ENCODE measurements at regions not wholly inside any gene's neighbourhood (a gene's known extent, or its start where the extent isn't known, plus 50 kb on each side); places are given as distances from the start of the nearest gene placed in this dataset.

DNA sequence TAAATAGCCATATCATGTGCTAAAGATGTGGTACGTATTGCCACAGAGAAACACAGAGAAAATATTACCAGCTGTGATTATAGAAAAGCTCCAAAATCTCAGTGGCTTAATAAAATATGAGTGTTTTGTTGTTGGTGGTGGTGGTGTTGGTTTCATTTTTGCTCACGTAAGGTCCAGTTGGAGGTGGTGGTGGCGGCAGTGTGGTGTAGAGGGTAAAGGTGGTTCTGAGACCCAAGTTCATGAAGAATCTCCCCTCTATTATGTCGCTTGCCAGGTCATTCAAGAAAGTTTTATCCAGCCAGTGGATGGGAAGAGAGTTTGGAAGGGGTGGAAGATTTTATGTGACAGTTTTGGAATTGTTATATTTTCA lies 217.6 kb upstream of the SAMSN1 start:
- no peaks in the 10 kb centered on the region for H3K9me3 ChIP-seq
- intact Hi-C loops (cut with DNase I; ENCODE audit: low total_unique reads) = no loop called here

DNA sequence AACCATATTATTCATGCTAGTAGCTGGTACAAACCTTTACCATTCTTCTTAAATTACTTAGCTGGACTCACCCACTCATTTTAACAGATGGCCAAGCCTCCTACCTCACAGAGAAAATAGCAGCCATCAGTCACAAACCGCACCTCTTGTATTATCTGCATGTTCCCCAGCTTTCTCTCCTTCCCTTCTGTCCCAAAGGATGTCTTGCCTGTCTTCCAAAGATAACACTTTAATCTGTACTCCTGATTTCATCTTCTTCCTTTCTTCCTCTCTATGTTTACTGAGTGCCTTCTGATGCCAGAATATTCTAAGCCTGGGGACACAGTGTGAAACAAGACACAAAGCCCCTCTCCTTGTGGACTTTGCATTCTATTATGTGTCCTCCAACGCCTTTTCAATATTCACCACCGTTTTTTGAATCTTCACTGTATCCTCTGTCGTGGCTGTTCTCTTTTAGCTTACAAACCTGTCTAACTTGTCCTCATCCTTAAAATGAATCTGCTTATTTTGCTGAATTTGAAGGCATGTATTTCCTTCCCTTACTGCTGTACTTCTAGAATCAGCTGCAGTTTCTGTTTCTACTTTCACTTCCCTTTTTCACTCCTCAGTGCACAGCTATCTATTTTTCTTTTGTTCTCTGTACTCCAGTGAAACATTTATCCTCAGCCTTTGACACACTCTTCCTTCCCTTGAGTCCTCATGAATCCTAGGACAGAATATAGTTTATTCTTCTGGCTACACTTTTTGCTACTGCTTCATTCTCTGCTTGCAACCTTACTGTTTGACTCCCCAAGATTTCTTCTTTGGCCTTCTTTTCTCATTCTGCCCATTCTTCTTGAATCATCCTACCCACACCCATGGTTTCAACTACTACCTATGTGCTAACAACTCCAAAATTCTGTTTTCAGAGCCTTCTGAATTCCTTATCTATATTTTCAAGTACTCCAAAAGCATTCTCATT lies 216.9 kb upstream of the SAMSN1 start:
- Histone ChIP-seq H3K27me3 (no peaks in the 10 kb centered on the region), H3K4me3 (no peak overlapping the region), H3K4me1 (no peaks in the 10 kb centered on the region), H3K9me3 (no peaks in the 10 kb centered on the region), H3K36me3 (no peaks in the 10 kb centered on the region), H3K27ac (peak overlapping the region in 1 of 2 donors; percentile 38)
- intact Hi-C loops (cut with DNase I; ENCODE audit: low total_unique reads) = no loop called here
- TF ChIP-seq POLR2AphosphoS5 (IDR thresholded peaks at IDR 0.05) (no peak), POLR2A (IDR thresholded peaks at IDR 0.05) (no peak)
- TF ChIP-seq, protein P1, sequence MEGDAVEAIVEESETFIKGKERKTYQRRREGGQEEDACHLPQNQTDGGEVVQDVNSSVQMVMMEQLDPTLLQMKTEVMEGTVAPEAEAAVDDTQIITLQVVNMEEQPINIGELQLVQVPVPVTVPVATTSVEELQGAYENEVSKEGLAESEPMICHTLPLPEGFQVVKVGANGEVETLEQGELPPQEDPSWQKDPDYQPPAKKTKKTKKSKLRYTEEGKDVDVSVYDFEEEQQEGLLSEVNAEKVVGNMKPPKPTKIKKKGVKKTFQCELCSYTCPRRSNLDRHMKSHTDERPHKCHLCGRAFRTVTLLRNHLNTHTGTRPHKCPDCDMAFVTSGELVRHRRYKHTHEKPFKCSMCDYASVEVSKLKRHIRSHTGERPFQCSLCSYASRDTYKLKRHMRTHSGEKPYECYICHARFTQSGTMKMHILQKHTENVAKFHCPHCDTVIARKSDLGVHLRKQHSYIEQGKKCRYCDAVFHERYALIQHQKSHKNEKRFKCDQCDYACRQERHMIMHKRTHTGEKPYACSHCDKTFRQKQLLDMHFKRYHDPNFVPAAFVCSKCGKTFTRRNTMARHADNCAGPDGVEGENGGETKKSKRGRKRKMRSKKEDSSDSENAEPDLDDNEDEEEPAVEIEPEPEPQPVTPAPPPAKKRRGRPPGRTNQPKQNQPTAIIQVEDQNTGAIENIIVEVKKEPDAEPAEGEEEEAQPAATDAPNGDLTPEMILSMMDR (IDR thresholded peaks at IDR 0.05) = no peak
- DNase-seq (ENCODE audit: low spot score in 2 of 2) = no peak

More for the DNA sequence above, 217.6 kb upstream of the SAMSN1 start:
- DNase-seq (ENCODE audit: low spot score in 2 of 2) = no peak
- TF ChIP-seq POLR2AphosphoS5 (IDR thresholded peaks at IDR 0.05) (no peak), POLR2A (IDR thresholded peaks at IDR 0.05) (no peak)
- TF ChIP-seq, protein P1 (IDR thresholded peaks at IDR 0.05) = no peak
- Histone ChIP-seq H3K4me3 (no peak overlapping the region), H3K27me3 (no peaks in the 10 kb centered on the region), H3K27ac (no peak overlapping the region), H3K4me1 (no peaks in the 10 kb centered on the region), H3K36me3 (no peaks in the 10 kb centered on the region)

DNA sequence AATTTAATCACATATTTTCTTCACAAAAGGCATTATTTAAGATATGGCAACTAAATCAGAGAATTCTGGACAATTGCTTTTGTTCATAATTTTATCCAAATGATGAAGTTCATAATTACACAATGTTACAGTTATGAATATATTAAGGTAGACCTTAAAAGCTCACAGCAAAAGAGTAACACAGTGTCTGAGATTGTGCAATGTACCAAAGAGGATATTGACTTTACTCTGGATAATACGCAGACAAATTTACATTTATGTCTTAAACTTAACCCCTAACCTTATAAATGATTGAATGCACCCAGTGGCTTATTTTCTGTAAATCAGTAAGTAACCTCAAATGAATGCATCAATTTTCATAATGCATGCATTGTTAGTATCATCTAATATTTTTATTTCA lies 216.2 kb upstream of the SAMSN1 start:
- DNase-seq (ENCODE audit: low spot score in 2 of 2) = no peak
- no peaks in the 10 kb centered on the region for H3K4me1 ChIP-seq
- no peaks in the 10 kb centered on the region for H3K36me3 ChIP-seq
- H3K4me3 ChIP-seq = no peak overlapping the region
- peak overlapping the region in 1 of 2 donors; percentile 38 for H3K27ac ChIP-seq
- no peaks in the 10 kb centered on the region for H3K9me3 ChIP-seq
- intact Hi-C loops (cut with DNase I; ENCODE audit: low total_unique reads) = no loop called here
- no peak for TF ChIP-seq POLR2A (IDR thresholded peaks at IDR 0.05)
- TF ChIP-seq, protein P1 (IDR thresholded peaks at IDR 0.05) = no peak
- no peak for TF ChIP-seq POLR2AphosphoS5 (IDR thresholded peaks at IDR 0.05)
- no peaks in the 10 kb centered on the region for H3K27me3 ChIP-seq

DNA sequence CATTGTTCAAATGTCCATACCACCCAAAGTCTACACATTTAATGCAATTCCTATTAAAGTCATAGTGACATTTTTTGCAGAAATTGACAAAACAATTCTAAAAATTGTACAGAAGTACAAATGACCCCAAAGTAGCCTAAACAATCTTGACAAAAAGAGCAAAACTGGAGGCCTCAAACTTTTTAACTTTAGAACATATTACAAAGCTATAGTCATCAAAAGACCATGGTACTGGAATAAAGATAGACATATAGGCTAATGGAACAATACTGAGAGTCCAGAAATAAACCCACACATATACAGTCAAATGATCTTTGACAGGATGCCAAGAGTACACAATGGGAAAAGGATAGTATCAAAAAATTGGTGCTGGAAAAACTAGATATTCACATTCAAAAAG lies 213.2 kb upstream of the SAMSN1 start:
- intact Hi-C loops (cut with DNase I; ENCODE audit: low total_unique reads) = no loop called here
- Histone ChIP-seq H3K9me3 (no peaks in the 10 kb centered on the region), H3K36me3 (no peaks in the 10 kb centered on the region), H3K4me1 (no peaks in the 10 kb centered on the region), H3K27me3 (no peaks in the 10 kb centered on the region), H3K27ac (no peak overlapping the region), H3K4me3 (no peak overlapping the region)
- TF ChIP-seq POLR2A (IDR thresholded peaks at IDR 0.05) = no peak
- TF ChIP-seq, protein P1 (IDR thresholded peaks at IDR 0.05) = no peak
- TF ChIP-seq POLR2AphosphoS5 (IDR thresholded peaks at IDR 0.05) = no peak
- no peak for DNase-seq (ENCODE audit: low spot score in 2 of 2)

DNA sequence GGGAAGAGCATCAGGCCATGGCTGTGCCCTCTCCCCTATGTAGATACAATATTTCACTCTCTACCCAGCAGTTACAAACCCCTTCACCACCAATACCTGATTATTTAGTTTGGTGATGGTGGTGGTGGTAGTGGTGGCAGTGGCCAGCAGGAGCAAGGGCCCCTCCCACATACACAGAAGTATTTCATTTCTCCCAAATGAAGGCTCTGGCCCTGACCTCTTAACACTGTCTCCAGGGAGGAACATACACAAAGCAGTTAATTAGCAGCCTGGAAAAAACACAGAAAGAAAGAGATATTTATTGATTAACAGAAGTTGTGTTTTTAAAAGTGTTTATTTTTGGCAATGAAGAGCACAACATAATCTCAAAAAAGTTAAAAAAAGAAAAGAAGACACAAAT lies 212.7 kb upstream of the SAMSN1 start:
- DNase-seq (ENCODE audit: low spot score in 2 of 2) = no peak
- Histone ChIP-seq H3K27ac (no peak overlapping the region), H3K9me3 (no peaks in the 10 kb centered on the region), H3K27me3 (no peaks in the 10 kb centered on the region), H3K4me3 (no peak overlapping the region), H3K36me3 (no peaks in the 10 kb centered on the region), H3K4me1 (no peaks in the 10 kb centered on the region)
- intact Hi-C loops (cut with DNase I; ENCODE audit: low total_unique reads) = no loop called here
- TF ChIP-seq POLR2AphosphoS5 (IDR thresholded peaks at IDR 0.05) (no peak), POLR2A (IDR thresholded peaks at IDR 0.05) (no peak)
- TF ChIP-seq, protein P1 (IDR thresholded peaks at IDR 0.05) = no peak
